ENCODE measurements at regions not wholly inside any gene's neighbourhood (a gene's known extent, or its start where the extent isn't known, plus 50 kb on each side); places are given as distances from the start of the nearest gene placed in this dataset.

- TF ChIP-seq, protein P1, sequence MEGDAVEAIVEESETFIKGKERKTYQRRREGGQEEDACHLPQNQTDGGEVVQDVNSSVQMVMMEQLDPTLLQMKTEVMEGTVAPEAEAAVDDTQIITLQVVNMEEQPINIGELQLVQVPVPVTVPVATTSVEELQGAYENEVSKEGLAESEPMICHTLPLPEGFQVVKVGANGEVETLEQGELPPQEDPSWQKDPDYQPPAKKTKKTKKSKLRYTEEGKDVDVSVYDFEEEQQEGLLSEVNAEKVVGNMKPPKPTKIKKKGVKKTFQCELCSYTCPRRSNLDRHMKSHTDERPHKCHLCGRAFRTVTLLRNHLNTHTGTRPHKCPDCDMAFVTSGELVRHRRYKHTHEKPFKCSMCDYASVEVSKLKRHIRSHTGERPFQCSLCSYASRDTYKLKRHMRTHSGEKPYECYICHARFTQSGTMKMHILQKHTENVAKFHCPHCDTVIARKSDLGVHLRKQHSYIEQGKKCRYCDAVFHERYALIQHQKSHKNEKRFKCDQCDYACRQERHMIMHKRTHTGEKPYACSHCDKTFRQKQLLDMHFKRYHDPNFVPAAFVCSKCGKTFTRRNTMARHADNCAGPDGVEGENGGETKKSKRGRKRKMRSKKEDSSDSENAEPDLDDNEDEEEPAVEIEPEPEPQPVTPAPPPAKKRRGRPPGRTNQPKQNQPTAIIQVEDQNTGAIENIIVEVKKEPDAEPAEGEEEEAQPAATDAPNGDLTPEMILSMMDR (IDR thresholded peaks at IDR 0.05; ENCODE audit: low read length), result no peak
- no peak for TF ChIP-seq EZH2 (optimal IDR thresholded peaks at IDR 0.05; ENCODE audit: low read depth, low read length)
Observed at GRCh38 chr3:194279101-194279500, 72.0 kb downstream of the CPN2 start.
